ENCODE measurements at regions not wholly inside any gene's neighbourhood (a gene's known extent, or its start where the extent isn't known, plus 50 kb on each side); places are given as distances from the start of the nearest gene placed in this dataset.

DNA sequence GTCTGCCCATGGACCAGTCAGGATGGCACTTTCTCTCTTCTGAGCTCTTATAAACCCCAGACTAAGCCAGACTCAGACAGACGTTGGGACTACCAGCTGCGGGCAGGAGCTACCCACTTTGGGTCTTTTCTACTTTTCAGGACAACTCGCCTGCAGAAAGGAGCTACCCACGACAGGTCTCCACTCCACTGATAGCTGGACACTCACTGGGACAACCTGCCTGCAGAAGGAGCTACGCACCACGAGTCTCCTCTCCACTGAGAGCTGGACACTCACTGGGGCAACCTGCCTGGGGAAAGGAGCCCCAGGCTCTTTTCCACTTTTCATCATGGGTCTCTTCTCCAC lies 1440.2 kb upstream of the ACO1 start:
- H3K36me3 ChIP-seq = no peaks in the 10 kb centered on the region
- TF ChIP-seq, protein P1, sequence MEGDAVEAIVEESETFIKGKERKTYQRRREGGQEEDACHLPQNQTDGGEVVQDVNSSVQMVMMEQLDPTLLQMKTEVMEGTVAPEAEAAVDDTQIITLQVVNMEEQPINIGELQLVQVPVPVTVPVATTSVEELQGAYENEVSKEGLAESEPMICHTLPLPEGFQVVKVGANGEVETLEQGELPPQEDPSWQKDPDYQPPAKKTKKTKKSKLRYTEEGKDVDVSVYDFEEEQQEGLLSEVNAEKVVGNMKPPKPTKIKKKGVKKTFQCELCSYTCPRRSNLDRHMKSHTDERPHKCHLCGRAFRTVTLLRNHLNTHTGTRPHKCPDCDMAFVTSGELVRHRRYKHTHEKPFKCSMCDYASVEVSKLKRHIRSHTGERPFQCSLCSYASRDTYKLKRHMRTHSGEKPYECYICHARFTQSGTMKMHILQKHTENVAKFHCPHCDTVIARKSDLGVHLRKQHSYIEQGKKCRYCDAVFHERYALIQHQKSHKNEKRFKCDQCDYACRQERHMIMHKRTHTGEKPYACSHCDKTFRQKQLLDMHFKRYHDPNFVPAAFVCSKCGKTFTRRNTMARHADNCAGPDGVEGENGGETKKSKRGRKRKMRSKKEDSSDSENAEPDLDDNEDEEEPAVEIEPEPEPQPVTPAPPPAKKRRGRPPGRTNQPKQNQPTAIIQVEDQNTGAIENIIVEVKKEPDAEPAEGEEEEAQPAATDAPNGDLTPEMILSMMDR (IDR thresholded peaks at IDR 0.05) = no peak
- TF ChIP-seq EP300 (IDR thresholded peaks at IDR 0.05) (no peak), POLR2A (IDR thresholded peaks at IDR 0.05) (no peak)

DNA sequence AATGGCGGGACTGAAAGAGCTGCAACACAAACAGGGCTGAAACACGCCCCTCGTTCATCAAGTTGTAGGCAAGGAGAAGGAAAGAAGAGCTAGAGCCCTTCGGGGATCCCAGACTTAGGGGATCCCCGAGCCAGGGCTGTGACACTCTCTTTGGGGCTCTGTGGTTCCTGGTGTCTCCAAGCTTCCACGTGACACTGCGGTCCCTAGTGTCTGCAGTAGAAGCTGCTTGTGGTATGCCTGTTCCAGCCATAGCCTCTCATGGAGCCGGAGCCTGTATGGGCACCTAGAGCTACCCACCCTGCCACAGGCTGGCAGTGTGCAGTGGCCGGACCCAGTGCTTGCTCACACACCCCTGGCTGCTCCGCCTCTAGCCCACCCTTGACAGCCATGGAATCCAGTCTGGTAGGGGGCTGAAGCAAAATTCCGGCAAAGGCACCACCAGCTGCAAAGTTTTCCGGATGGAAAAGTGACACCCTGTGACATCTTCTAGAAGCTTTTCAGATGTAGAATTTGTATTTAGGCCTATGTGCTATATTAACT lies 1439.6 kb upstream of the ACO1 start:
- no peaks in the 10 kb centered on the region for H3K4me1 ChIP-seq (ENCODE audit: insufficient read depth)
- H3K9me3 ChIP-seq = no peaks in the 10 kb centered on the region
- no peak overlapping the region for H3K4me3 ChIP-seq
- H3K36me3 ChIP-seq = no peaks in the 10 kb centered on the region
- no peak for DNase-seq
- H3K27ac ChIP-seq = no peak overlapping the region
- WGBS, 3 donors = 92 to 96% (median 94%) methylated on average over 12 of the region's 12 CpGs
- no peaks in the 10 kb centered on the region for H3K27me3 ChIP-seq
- intact Hi-C loops (cut with DNase I) = no loop called here
- TF ChIP-seq EP300 (IDR thresholded peaks at IDR 0.05) = no peak
- TF ChIP-seq POLR2A (IDR thresholded peaks at IDR 0.05) = no peak
- TF ChIP-seq, protein P1 (IDR thresholded peaks at IDR 0.05) = no peak

More for the DNA sequence above, 1440.2 kb upstream of the ACO1 start:
- intact Hi-C loops (cut with DNase I) = no loop called here
- Histone ChIP-seq H3K27me3 (no peaks in the 10 kb centered on the region), H3K27ac (no peak overlapping the region), H3K4me3 (no peak overlapping the region), H3K4me1 (ENCODE audit: insufficient read depth) (no peaks in the 10 kb centered on the region), H3K9me3 (no peaks in the 10 kb centered on the region)
- WGBS, 3 donors = 88 to 92% (median 88%) methylated on average over 6 of the region's 6 CpGs
- no peak for DNase-seq

DNA sequence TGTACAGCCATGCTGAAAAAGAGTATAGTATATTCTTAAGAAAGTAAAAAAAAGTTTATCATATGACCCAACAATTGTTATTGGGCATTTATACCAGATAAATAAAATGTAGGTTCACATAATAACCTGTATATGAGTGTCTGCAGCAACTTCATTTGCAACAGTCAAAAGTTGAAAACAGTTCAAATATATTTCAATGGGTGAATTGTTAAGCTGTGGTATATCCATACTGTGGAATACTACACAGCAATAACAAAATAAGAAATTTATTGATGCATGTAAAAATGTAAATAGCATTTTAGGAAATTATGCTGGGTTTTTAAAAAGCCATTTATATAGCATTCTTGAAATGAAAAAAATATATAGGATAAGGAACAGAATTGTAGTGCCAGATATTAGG lies 1420.1 kb upstream of the ACO1 start:
- H3K9me3 ChIP-seq = no peaks in the 10 kb centered on the region
- TF ChIP-seq, protein P1 (IDR thresholded peaks at IDR 0.05) = no peak
- intact Hi-C loops (cut with DNase I) = no loop called here
- H3K4me3 ChIP-seq = no peak overlapping the region
- no peak overlapping the region for H3K27ac ChIP-seq
- H3K4me1 ChIP-seq (ENCODE audit: insufficient read depth) = no peaks in the 10 kb centered on the region
- H3K36me3 ChIP-seq = no peaks in the 10 kb centered on the region
- H3K27me3 ChIP-seq = no peaks in the 10 kb centered on the region
- DNase-seq = no peak

DNA sequence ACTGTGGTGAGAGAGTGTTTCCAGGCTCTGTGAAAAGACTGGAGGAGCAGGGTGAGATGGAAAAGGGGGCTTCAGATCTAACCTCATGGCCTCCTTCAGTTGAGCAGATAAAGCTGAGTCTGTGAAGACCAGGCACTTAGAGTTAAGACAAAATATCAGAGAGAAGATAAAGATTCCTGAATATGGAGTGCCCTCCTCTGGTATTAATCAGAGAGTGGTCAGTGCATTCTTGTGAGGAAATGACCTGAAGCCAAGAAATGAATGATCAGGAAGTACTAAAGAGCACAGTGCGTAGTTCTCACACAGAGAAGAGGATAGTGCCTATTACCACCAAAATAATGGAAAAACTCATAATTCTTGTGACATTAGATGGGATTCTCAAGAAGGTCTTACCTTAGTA lies 1417.0 kb upstream of the ACO1 start:
- DNase-seq = no peak
- Histone ChIP-seq H3K27ac (no peak overlapping the region), H3K9me3 (no peaks in the 10 kb centered on the region), H3K4me1 (ENCODE audit: insufficient read depth) (no peaks in the 10 kb centered on the region), H3K36me3 (no peaks in the 10 kb centered on the region), H3K27me3 (no peaks in the 10 kb centered on the region), H3K4me3 (no peak overlapping the region)
- TF ChIP-seq EP300 (IDR thresholded peaks at IDR 0.05) (no peak), POLR2A (IDR thresholded peaks at IDR 0.05) (no peak)
- TF ChIP-seq, protein P1 (IDR thresholded peaks at IDR 0.05) = no peak
- intact Hi-C loops (cut with DNase I) = no loop called here
- WGBS, 3 donors = 46 to 57% (median 48%) methylated on average over 1 of the region's 1 CpG

DNA sequence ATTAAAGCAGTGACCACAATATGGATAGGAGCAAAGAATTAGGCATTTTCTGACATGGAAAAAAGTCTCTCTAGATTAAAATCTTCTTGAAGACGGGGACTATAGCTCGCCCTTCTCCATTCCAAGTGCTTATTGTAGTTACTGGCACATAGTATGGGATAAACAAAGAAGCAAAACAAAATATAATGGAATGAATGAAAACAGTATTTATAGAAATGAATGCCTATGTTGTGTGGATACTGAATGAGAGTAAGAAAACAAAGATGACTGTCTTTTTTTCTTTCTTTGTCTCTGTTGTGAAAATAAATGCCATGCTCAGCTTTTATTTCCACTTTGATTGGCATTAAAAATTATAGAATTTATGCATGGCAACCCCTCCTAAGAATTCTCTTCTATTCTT lies 1414.3 kb upstream of the ACO1 start:
- DNase-seq = no peak
- Histone ChIP-seq H3K27ac (no peak overlapping the region), H3K9me3 (no peaks in the 10 kb centered on the region), H3K36me3 (no peaks in the 10 kb centered on the region), H3K4me3 (no peak overlapping the region), H3K27me3 (no peaks in the 10 kb centered on the region), H3K4me1 (ENCODE audit: insufficient read depth) (no peaks in the 10 kb centered on the region)
- TF ChIP-seq EP300 (IDR thresholded peaks at IDR 0.05) (no peak), POLR2A (IDR thresholded peaks at IDR 0.05) (no peak)
- TF ChIP-seq, protein P1 (IDR thresholded peaks at IDR 0.05) = no peak
- 73 to 82% (median 76%) methylated on average over 2 of the region's 2 CpGs for WGBS, 3 donors
- intact Hi-C loops (cut with DNase I) = no loop called here

All from ovary (tissue), 7 donors.